HL-60 (cell line): ENCODE measurements at regions not wholly inside any gene's neighbourhood (a gene's known extent, or its start where the extent isn't known, plus 50 kb on each side); places are given as distances from the start of the nearest gene placed in this dataset.

Experiments
- CTCF ChIP-seq: IDR thresholded peaks from one replicate; pipeline ENCODE4 v1.5.1; 2011; ENCODE audit warnings: low read length, control low read depth, inconsistent platforms; ENCODE audit not compliant: insufficient read depth
- GABPA ChIP-seq: IDR thresholded peaks from 2 replicates; pipeline ENCODE4 v1.6.1; 2012; ENCODE audit warnings: low read depth
- POLR2AphosphoS5 ChIP-seq: IDR thresholded peaks from 2 replicates; pipeline ENCODE4 v1.6.1; 2012; ENCODE audit warnings: low read depth
- SPI1 ChIP-seq: IDR thresholded peaks from 2 replicates; pipeline ENCODE4 v1.6.1; 2012; ENCODE audit warnings: low read depth, mild to moderate bottlenecking, borderline replicate concordance

GRCh38 chr2:67773851-67774250, 289.0 kb downstream of the C1D start:
- TF ChIP-seq CTCF (no peak), SPI1 (no peak), POLR2AphosphoS5 (no peak), GABPA (no peak)
